Mesendoderm (in vitro differentiated cells): ENCODE measurements at regions not wholly inside any gene's neighbourhood (a gene's known extent, or its start where the extent isn't known, plus 50 kb on each side); places are given as distances from the start of the nearest gene placed in this dataset.

Experiments used
- DNase-seq: peaks from one replicate; pipeline ENCODE4 v3.0.0; 2013
- H2AK5ac ChIP-seq: 2 replicates; pipeline ENCODE4 v1.6.1; 2013; ENCODE audit warnings: low read length, inconsistent platforms
- H2BK120ac ChIP-seq: 2 replicates; pipeline ENCODE4 v1.6.1; 2013; ENCODE audit warnings: low read depth, mild to moderate bottlenecking, low read length, moderate library complexity, mixed read lengths
- H2BK15ac ChIP-seq: replicated peaks from 2 replicates; pipeline ENCODE4 v1.6.1; 2013; ENCODE audit warnings: low read depth, mild to moderate bottlenecking, moderate library complexity
- H2BK5ac ChIP-seq: 2 replicates; pipeline ENCODE4 v1.6.1; 2013; ENCODE audit warnings: low read length, inconsistent platforms
- H3K18ac ChIP-seq: 2 replicates; pipeline ENCODE4 v1.6.1; 2013; ENCODE audit warnings: mild to moderate bottlenecking, low read length, mixed read lengths
- H3K23ac ChIP-seq: one replicate; pipeline ENCODE4 v1.6.1; 2013; ENCODE audit warnings: low read length
- H3K27ac ChIP-seq: 2 replicates; pipeline ENCODE4 v1.5.1; 2013; ENCODE audit warnings: low read depth, mild to moderate bottlenecking, inconsistent platforms, low read length, moderate library complexity
- H3K27me3 ChIP-seq: 2 replicates; pipeline ENCODE4 v1.6.1; 2013; ENCODE audit warnings: low read length, control low read depth, mild to moderate bottlenecking, inconsistent platforms; ENCODE audit not compliant: insufficient read depth, poor library complexity
- H3K36me3 ChIP-seq: 2 replicates; pipeline ENCODE4 v1.6.1; 2013; ENCODE audit warnings: low read length, inconsistent platforms; ENCODE audit not compliant: control insufficient read depth, insufficient read depth
- H3K4ac ChIP-seq: one replicate; pipeline ENCODE4 v1.6.1; 2013; ENCODE audit warnings: low read depth, mild to moderate bottlenecking, low read length, moderate library complexity
- H3K4me1 ChIP-seq: 2 replicates; pipeline ENCODE4 v1.6.1; 2013; ENCODE audit warnings: low read depth, low read length, inconsistent platforms; ENCODE audit not compliant: control insufficient read depth
- H3K4me2 ChIP-seq: 2 replicates; pipeline ENCODE4 v1.6.1; 2013; ENCODE audit warnings: low read length
- H3K4me3 ChIP-seq: 2 replicates; pipeline ENCODE4 v1.5.1; 2013; ENCODE audit warnings: mild to moderate bottlenecking, low read length
- H3K56ac ChIP-seq: one replicate; pipeline ENCODE4 v1.6.1; 2013; ENCODE audit warnings: low read length
- H3K79me1 ChIP-seq: 2 replicates; pipeline ENCODE4 v1.6.1; 2013; ENCODE audit warnings: low read length, inconsistent platforms
- H3K79me2 ChIP-seq: 2 replicates; pipeline ENCODE4 v1.6.1; 2013; ENCODE audit warnings: mild to moderate bottlenecking, low read length; ENCODE audit not compliant: control insufficient read depth, insufficient read depth
- H3K9ac ChIP-seq: 2 replicates; pipeline ENCODE4 v1.6.1; 2013; ENCODE audit warnings: low read length, inconsistent platforms
- H4K5ac ChIP-seq: one replicate; pipeline ENCODE4 v1.6.1; 2013; ENCODE audit warnings: low read length
- H4K8ac ChIP-seq: one replicate; pipeline ENCODE4 v1.6.1; 2013; ENCODE audit warnings: low read depth, mild to moderate bottlenecking, control low read depth, low read length, moderate library complexity
- WGBS: extraction: QIAGEN DNeasy Blood & Tissue Kit; methylation state at CpG from one replicate; pipeline ENCODE4 v1.1.7; 2013; ENCODE audit warnings: low lambda C conversion rate, missing lambda C conversion rate; ENCODE audit not compliant: insufficient coverage; ENCODE audit errors: extremely low coverage; 5-methylcytosine and 5-hydroxymethylcytosine counted together

- H2AK5ac ChIP-seq, result no peak overlapping the region
- no peaks in the 10 kb centered on the region for H3K27me3 ChIP-seq
Measured at GRCh38 chr1:219329578-219329977, 155.9 kb downstream of the LYPLAL1 start.

GRCh38 chr1:219326843-219327242 is 153.2 kb downstream of the LYPLAL1 start:
- no peak overlapping the region for H3K56ac ChIP-seq
- H3K4me2 ChIP-seq, result no peak overlapping the region
- no peak overlapping the region for H4K5ac ChIP-seq
- H3K4ac ChIP-seq, result no peak overlapping the region
- H3K4me1 ChIP-seq, result no peaks in the 10 kb centered on the region
- H3K27ac ChIP-seq, result no peak overlapping the region
- no peak overlapping the region for H3K18ac ChIP-seq
- DNase-seq, result no peak
- no peak overlapping the region for H3K23ac ChIP-seq
- H3K36me3 ChIP-seq, result no peaks in the 10 kb centered on the region
- no peak overlapping the region for H2AK5ac ChIP-seq
- no peak overlapping the region for H2BK15ac ChIP-seq
- H3K9ac ChIP-seq, result no peak overlapping the region
- no peak overlapping the region for H2BK5ac ChIP-seq
- H2BK120ac ChIP-seq, result no peak overlapping the region
- H4K8ac ChIP-seq, result no peak overlapping the region
- H3K79me2 ChIP-seq, result no peaks in the 10 kb centered on the region
- H3K4me3 ChIP-seq, result no peak overlapping the region
- H3K79me1 ChIP-seq, result no peaks in the 10 kb centered on the region
- WGBS, result no CpG with 5 or more reads among the region's 9 CpGs
- no peaks in the 10 kb centered on the region for H3K27me3 ChIP-seq

More at GRCh38 chr1:219329578-219329977, 155.9 kb downstream of the LYPLAL1 start:
- Histone ChIP-seq H3K79me1 (no peaks in the 10 kb centered on the region), H3K56ac (no peak overlapping the region), H3K36me3 (no peaks in the 10 kb centered on the region), H4K5ac (no peak overlapping the region), H2BK120ac (no peak overlapping the region), H3K4ac (no peak overlapping the region), H2BK15ac (no peak overlapping the region), H3K79me2 (no peaks in the 10 kb centered on the region), H3K27ac (no peak overlapping the region), H3K4me3 (no peak overlapping the region), H3K4me1 (no peaks in the 10 kb centered on the region), H3K9ac (no peak overlapping the region), H3K18ac (no peak overlapping the region), H3K4me2 (no peak overlapping the region), H4K8ac (no peak overlapping the region), H3K23ac (no peak overlapping the region), H2BK5ac (no peak overlapping the region)
- WGBS, result no CpG with 5 or more reads among the region's 4 CpGs
- DNase-seq, result no peak

- no peak overlapping the region for H3K56ac ChIP-seq
- no peak for DNase-seq
- no CpG with 5 or more reads among the region's 1 CpG for WGBS
- no peak overlapping the region for H3K27ac ChIP-seq
- H3K79me2 ChIP-seq, result no peaks in the 10 kb centered on the region
- H3K36me3 ChIP-seq, result no peaks in the 10 kb centered on the region
- H4K5ac ChIP-seq, result no peak overlapping the region
- H2BK120ac ChIP-seq, result no peak overlapping the region
- H3K79me1 ChIP-seq, result no peaks in the 10 kb centered on the region
- H2BK5ac ChIP-seq, result no peak overlapping the region
- H3K27me3 ChIP-seq, result no peaks in the 10 kb centered on the region
- no peak overlapping the region for H3K4me2 ChIP-seq
- H2AK5ac ChIP-seq, result no peak overlapping the region
- no peaks in the 10 kb centered on the region for H3K4me1 ChIP-seq
- no peak overlapping the region for H3K23ac ChIP-seq
- no peak overlapping the region for H3K4ac ChIP-seq
- no peak overlapping the region for H3K9ac ChIP-seq
- no peak overlapping the region for H3K18ac ChIP-seq
- H3K4me3 ChIP-seq, result no peak overlapping the region
- H2BK15ac ChIP-seq, result no peak overlapping the region
- no peak overlapping the region for H4K8ac ChIP-seq
Measured at GRCh38 chr1:219325368-219325742, 151.7 kb downstream of the LYPLAL1 start.

GRCh38 chr1:219324629-219325367 is 151.1 kb downstream of the LYPLAL1 start:
- Histone ChIP-seq H3K79me1 (no peaks in the 10 kb centered on the region), H3K4ac (no peak overlapping the region), H4K5ac (no peak overlapping the region), H3K4me2 (no peak overlapping the region), H3K79me2 (no peaks in the 10 kb centered on the region), H2BK5ac (no peak overlapping the region), H3K23ac (no peak overlapping the region), H3K4me1 (no peaks in the 10 kb centered on the region), H3K9ac (no peak overlapping the region), H3K27me3 (no peaks in the 10 kb centered on the region), H3K27ac (no peak overlapping the region), H3K18ac (no peak overlapping the region), H4K8ac (no peak overlapping the region), H2BK15ac (no peak overlapping the region), H3K36me3 (no peaks in the 10 kb centered on the region), H3K4me3 (no peak overlapping the region), H3K56ac (no peak overlapping the region), H2BK120ac (no peak overlapping the region), H2AK5ac (no peak overlapping the region)
- WGBS, result no CpG with 5 or more reads among the region's 6 CpGs
- no peak for DNase-seq

GRCh38 chr1:219324171-219324570 is 150.5 kb downstream of the LYPLAL1 start:
- H3K4me2 ChIP-seq, result no peak overlapping the region
- H3K4me3 ChIP-seq, result no peak overlapping the region
- no peak overlapping the region for H3K56ac ChIP-seq
- no peak overlapping the region for H4K8ac ChIP-seq
- WGBS, result no CpG with 5 or more reads among the region's 4 CpGs
- no peak overlapping the region for H2BK5ac ChIP-seq
- H3K27me3 ChIP-seq, result no peaks in the 10 kb centered on the region
- no peak overlapping the region for H3K4ac ChIP-seq
- no peak overlapping the region for H3K27ac ChIP-seq
- DNase-seq, result no peak
- no peak overlapping the region for H2BK15ac ChIP-seq
- no peak overlapping the region for H2AK5ac ChIP-seq
- no peaks in the 10 kb centered on the region for H3K36me3 ChIP-seq
- H3K79me1 ChIP-seq, result no peaks in the 10 kb centered on the region
- H3K9ac ChIP-seq, result no peak overlapping the region
- no peaks in the 10 kb centered on the region for H3K4me1 ChIP-seq
- H3K23ac ChIP-seq, result no peak overlapping the region
- H3K18ac ChIP-seq, result no peak overlapping the region
- H4K5ac ChIP-seq, result no peak overlapping the region
- no peaks in the 10 kb centered on the region for H3K79me2 ChIP-seq
- H2BK120ac ChIP-seq, result no peak overlapping the region

- Histone ChIP-seq H3K79me1 (no peaks in the 10 kb centered on the region), H4K8ac (no peak overlapping the region), H3K4me2 (no peak overlapping the region), H3K23ac (no peak overlapping the region), H3K4ac (no peak overlapping the region), H4K5ac (no peak overlapping the region), H3K9ac (no peak overlapping the region), H3K27ac (no peak overlapping the region), H3K79me2 (no peaks in the 10 kb centered on the region), H2BK5ac (no peak overlapping the region), H3K27me3 (no peaks in the 10 kb centered on the region), H2BK15ac (no peak overlapping the region), H2AK5ac (no peak overlapping the region), H3K36me3 (no peaks in the 10 kb centered on the region), H3K4me1 (no peaks in the 10 kb centered on the region), H3K56ac (no peak overlapping the region), H3K4me3 (no peak overlapping the region), H2BK120ac (no peak overlapping the region), H3K18ac (no peak overlapping the region)
- no CpG with 5 or more reads among the region's 3 CpGs for WGBS
- DNase-seq, result no peak
Measured at GRCh38 chr1:219323426-219323825, 149.7 kb downstream of the LYPLAL1 start.
